H9 (cell line): ENCODE measurements at regions not wholly inside any gene's neighbourhood (a gene's known extent, or its start where the extent isn't known, plus 50 kb on each side); places are given as distances from the start of the nearest gene placed in this dataset.

Experiments used
- DNase-seq: peaks from one replicate; pipeline ENCODE4 v3.0.0-alpha.2; 2017
- H2AFZ ChIP-seq: one replicate; pipeline ENCODE4 v1.6.1; 2013; ENCODE audit warnings: mild to moderate bottlenecking, low read length, control low read depth, moderate library complexity
- H2AK5ac ChIP-seq: 2 replicates; pipeline ENCODE4 v1.6.1; 2013; ENCODE audit warnings: low read length, control low read depth, mixed read lengths; ENCODE audit not compliant: insufficient read length
- H2BK120ac ChIP-seq: one replicate; pipeline ENCODE4 v1.6.1; 2013; ENCODE audit warnings: low read depth, mild to moderate bottlenecking, low read length, control low read depth, inconsistent platforms; ENCODE audit not compliant: poor library complexity, severe bottlenecking
- H2BK12ac ChIP-seq: 2 replicates; pipeline ENCODE4 v1.6.1; 2013; ENCODE audit warnings: low read length, control low read depth, mixed read lengths, low read depth; ENCODE audit not compliant: insufficient read length
- H2BK15ac ChIP-seq: 2 replicates; pipeline ENCODE4 v1.6.1; 2013; ENCODE audit warnings: low read depth, low read length, control low read depth
- H2BK20ac ChIP-seq: one replicate; pipeline ENCODE4 v1.6.1; 2013; ENCODE audit warnings: low read depth, mild to moderate bottlenecking, low read length, control low read depth, inconsistent platforms; ENCODE audit not compliant: poor library complexity, severe bottlenecking
- H2BK5ac ChIP-seq: 2 replicates; pipeline ENCODE4 v1.6.1; 2013; ENCODE audit warnings: low read length, control low read depth, mixed read lengths; ENCODE audit not compliant: insufficient read length
- H3K14ac ChIP-seq: 2 replicates; pipeline ENCODE4 v1.6.1; 2013; ENCODE audit warnings: low read length, control low read depth; ENCODE audit not compliant: insufficient read depth
- H3K18ac ChIP-seq: 2 replicates; pipeline ENCODE4 v1.6.1; 2013; ENCODE audit warnings: low read depth, mild to moderate bottlenecking, mixed read lengths, low read length, control low read depth; ENCODE audit not compliant: insufficient read length
- H3K23ac ChIP-seq: 2 replicates; pipeline ENCODE4 v1.6.1; 2013; ENCODE audit warnings: low read length, control low read depth, mixed read lengths, low read depth; ENCODE audit not compliant: insufficient read length
- H3K23me2 ChIP-seq: 2 replicates; pipeline ENCODE4 v1.6.1; 2013; ENCODE audit warnings: low read depth, mild to moderate bottlenecking, mixed read lengths, low read length, control low read depth; ENCODE audit not compliant: insufficient read length, poor library complexity, severe bottlenecking
- H3K27ac ChIP-seq: 2 replicates; pipeline ENCODE4 v1.5.1; 2013; ENCODE audit warnings: low read length, control low read depth, mixed read lengths, low read depth; ENCODE audit not compliant: insufficient read length
- H3K27me3 ChIP-seq: 2 replicates; pipeline ENCODE4 v1.6.1; 2013; ENCODE audit warnings: low read length, control low read depth, inconsistent platforms; ENCODE audit not compliant: insufficient read depth
- H3K4ac ChIP-seq: 2 replicates; pipeline ENCODE4 v1.6.1; 2013; ENCODE audit warnings: low read depth, mild to moderate bottlenecking, control low read depth, inconsistent platforms, low read length, moderate library complexity
- H3K4me1 ChIP-seq: 2 replicates; pipeline ENCODE4 v1.6.1; 2013; ENCODE audit warnings: low read length, control low read depth, inconsistent platforms; ENCODE audit not compliant: insufficient read depth
- H3K4me2 ChIP-seq: 2 replicates; pipeline ENCODE4 v1.6.1; 2013; ENCODE audit warnings: low read length, control low read depth, mixed read lengths; ENCODE audit not compliant: insufficient read length, insufficient read depth
- H3K56ac ChIP-seq: 2 replicates; pipeline ENCODE4 v1.6.1; 2013; ENCODE audit warnings: low read depth, mild to moderate bottlenecking, mixed read lengths, low read length, control low read depth; ENCODE audit not compliant: insufficient read length
- H3K79me1 ChIP-seq: 2 replicates; pipeline ENCODE4 v1.6.1; 2013; ENCODE audit warnings: low read depth, mild to moderate bottlenecking, moderate library complexity, low read length, control low read depth, inconsistent platforms; ENCODE audit not compliant: insufficient read depth, poor library complexity, severe bottlenecking
- H3K79me2 ChIP-seq: 2 replicates; pipeline ENCODE4 v1.6.1; 2013; ENCODE audit warnings: low read length, control low read depth, inconsistent platforms; ENCODE audit not compliant: insufficient read depth
- H3K9ac ChIP-seq: 2 replicates; pipeline ENCODE4 v1.6.1; 2013; ENCODE audit warnings: low read length, control low read depth, mixed read lengths; ENCODE audit not compliant: insufficient read length; ENCODE audit errors: extremely low read depth
- H3K9me3 ChIP-seq: one replicate; pipeline ENCODE4 v1.6.1; 2013; ENCODE audit warnings: low read depth, low read length, inconsistent platforms; ENCODE audit not compliant: control insufficient read depth
- H3T11ph ChIP-seq: one replicate; pipeline ENCODE4 v1.6.1; 2013; ENCODE audit warnings: mild to moderate bottlenecking, low read length, control low read depth, inconsistent platforms
- H4K20me1 ChIP-seq: one replicate; pipeline ENCODE4 v1.6.1; 2013; ENCODE audit not compliant: control insufficient read depth, insufficient read length, insufficient read depth
- H4K5ac ChIP-seq: 2 replicates; pipeline ENCODE4 v1.6.1; 2013; ENCODE audit warnings: low read depth, mild to moderate bottlenecking, mixed read lengths, low read length, control low read depth; ENCODE audit not compliant: insufficient read length
- H4K8ac ChIP-seq: replicated peaks from 2 replicates; pipeline ENCODE4 v1.6.1; 2013; ENCODE audit warnings: low read length, control low read depth, mixed read lengths, low read depth; ENCODE audit not compliant: insufficient read length
- H4K91ac ChIP-seq: 2 replicates; pipeline ENCODE4 v1.6.1; 2013; ENCODE audit warnings: low read depth, mild to moderate bottlenecking, moderate library complexity, mixed read lengths, low read length, control low read depth; ENCODE audit not compliant: insufficient read length
- H3K27ac Mint-ChIP-seq, 3 experiments: 2 replicates in 2 of 3; 3 replicates in 1 of 3; pipeline ENCODE4 v1.8.0; 2020 to 2021; ENCODE audit warnings: mixed read lengths in 3 of 3, mild to moderate bottlenecking in 1 of 3, moderate library complexity in 1 of 3
- H3K27me3 Mint-ChIP-seq: 2 replicates; pipeline ENCODE4 v1.8.0; 2021; ENCODE audit warnings: low read depth, mild to moderate bottlenecking, moderate library complexity, mixed read lengths
- H3K36me3 Mint-ChIP-seq, 3 experiments: 2 replicates in 2 of 3; 3 replicates in 1 of 3; pipeline ENCODE4 v1.8.0; 2020 to 2021; ENCODE audit warnings: low read depth in 3 of 3, mixed read lengths in 3 of 3; ENCODE audit not compliant: insufficient read depth in 1 of 3
- H3K4me1 Mint-ChIP-seq, 2 experiments: 2 replicates each; pipeline ENCODE4 v1.8.0; 2020; ENCODE audit warnings: mixed read lengths in 2 of 2
- H3K4me3 Mint-ChIP-seq, 2 experiments: 2 replicates in 1 of 2; 3 replicates in 1 of 2; pipeline ENCODE4 v1.8.0; 2020 to 2021; ENCODE audit warnings: mild to moderate bottlenecking in 2 of 2, mixed read lengths in 2 of 2, moderate library complexity in 1 of 2
- H3K9me3 Mint-ChIP-seq, 2 experiments: 2 replicates in 1 of 2; 3 replicates in 1 of 2; pipeline ENCODE4 v1.8.0; 2020; ENCODE audit warnings: mild to moderate bottlenecking in 2 of 2, mixed read lengths in 2 of 2, moderate library complexity in 1 of 2
- CTCF ChIP-seq: fragments of 200-600 bp; sonication (generic); conservative IDR thresholded peaks from 3 replicates; pipeline ENCODE4 v1.8.0; 2021; ENCODE audit warnings: antibody characterized with exemption, mild to moderate bottlenecking
- WGBS: extraction: QIAGEN DNeasy Blood & Tissue Kit; methylation state at CpG from one replicate; pipeline ENCODE4 v1.1.7; 2013; ENCODE audit warnings: missing lambda C conversion rate, low lambda C conversion rate, mixed read lengths; ENCODE audit not compliant: insufficient read length; ENCODE audit errors: extremely low coverage; 5-methylcytosine and 5-hydroxymethylcytosine counted together

DNA sequence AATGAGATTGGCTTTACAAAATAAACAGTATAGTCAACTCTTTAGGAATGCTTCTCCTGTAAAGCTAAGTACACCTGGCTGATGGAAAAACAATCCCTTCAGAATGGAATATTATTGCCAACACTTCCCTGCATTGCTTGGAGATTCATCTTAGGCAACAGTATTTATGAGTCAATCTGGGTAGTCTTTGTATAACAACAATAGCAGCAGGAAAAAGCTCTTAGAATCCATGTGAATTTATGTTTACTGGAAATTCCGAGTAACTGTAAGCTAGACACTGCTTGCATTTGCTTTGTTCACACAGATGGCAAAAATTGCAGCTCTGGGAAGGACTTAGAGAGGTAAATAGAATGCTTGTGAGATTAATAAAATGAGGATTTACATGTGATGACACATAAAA is 101.7 kb upstream of the NTRK2 start:
- no peak overlapping the region for H3K4ac ChIP-seq
- no peak overlapping the region for H2BK5ac ChIP-seq
- H2AFZ ChIP-seq: no peak overlapping the region
- no peak overlapping the region for H3K23ac ChIP-seq
- H3K18ac ChIP-seq: no peak overlapping the region
- H4K91ac ChIP-seq: no peak overlapping the region
- WGBS: no CpG with 5 or more reads among the region's 1 CpG
- no peak overlapping the region for H3K4me3 Mint-ChIP-seq
- no peak overlapping the region for H4K8ac ChIP-seq
- no peaks in the 10 kb centered on the region; a peak in 1 of 7 replicates for H3K36me3 Mint-ChIP-seq
- no peaks in the 10 kb centered on the region for H3K79me2 ChIP-seq
- no peak overlapping the region for H3K4me2 ChIP-seq
- H2BK12ac ChIP-seq: no peak overlapping the region
- H3T11ph ChIP-seq: no peak overlapping the region
- no peaks in the 10 kb centered on the region for H3K23me2 ChIP-seq
- H2BK15ac ChIP-seq: no peak overlapping the region
- H4K5ac ChIP-seq: no peak overlapping the region
- H3K27me3 ChIP-seq: no peaks in the 10 kb centered on the region
- no peak for DNase-seq
- H4K20me1 ChIP-seq: no peaks in the 10 kb centered on the region
- H3K56ac ChIP-seq: no peak overlapping the region
- H3K27ac Mint-ChIP-seq: no peak overlapping the region
- H3K4me1 Mint-ChIP-seq: peaks cover 5 to 12% of the 10 kb centered on the region in 2 experiments; a peak in 3 of 4 replicates
- 0 out of 2 replicates have a peak, but pooled peaks cover under 1% of the 10 kb centered on the region for H3K4me1 ChIP-seq
- H3K14ac ChIP-seq: no peak overlapping the region
- H2BK20ac ChIP-seq: no peak overlapping the region
- peaks cover 12% of the 10 kb centered on the region; the same call in 1 of the 2 replicates for H3K27me3 Mint-ChIP-seq
- no peak overlapping the region for H2AK5ac ChIP-seq
- H3K9ac ChIP-seq: no peak overlapping the region
- H3K9me3 Mint-ChIP-seq: no peaks in the 10 kb centered on the region
- no peaks in the 10 kb centered on the region for H3K79me1 ChIP-seq
- no peaks in the 10 kb centered on the region for H3K9me3 ChIP-seq
- no peak overlapping the region for H3K27ac ChIP-seq
- TF ChIP-seq CTCF: no peak
- H2BK120ac ChIP-seq: no peak overlapping the region
